Fibroblast of lung (primary cell): ENCODE measurements at regions not wholly inside any gene's neighbourhood (a gene's known extent, or its start where the extent isn't known, plus 50 kb on each side); places are given as distances from the start of the nearest gene placed in this dataset.

Experiments
- DNase-seq, 2 donors: peaks; one replicate each; pipeline versions ENCODE4 v3.0.0 to v3.0.0-alpha.2; 2010; ENCODE audit warnings: low read depth in 2 of 2
- H2AFZ ChIP-seq: 2 replicates; pipeline ENCODE4 v1.5.1; 2012; ENCODE audit warnings: low read length, control low read depth, inconsistent platforms
- H3K27ac ChIP-seq: 2 replicates; pipeline ENCODE4 v1.5.1; 2011; ENCODE audit warnings: low read length, control low read depth; ENCODE audit not compliant: insufficient read depth
- H3K27me3 ChIP-seq: 2 replicates; pipeline ENCODE4 v1.5.1; 2011; ENCODE audit warnings: mild to moderate bottlenecking, low read length; ENCODE audit not compliant: control insufficient read depth, insufficient read depth
- H3K36me3 ChIP-seq: 2 replicates; pipeline ENCODE4 v1.5.1; 2011; ENCODE audit warnings: low read length; ENCODE audit not compliant: control insufficient read depth, insufficient read depth
- H3K4me1 ChIP-seq: 2 replicates; pipeline ENCODE4 v1.5.1; 2011; ENCODE audit warnings: low read length; ENCODE audit not compliant: control insufficient read depth, insufficient read depth; ENCODE audit errors: extremely low read depth
- H3K4me2 ChIP-seq: 2 replicates; pipeline ENCODE4 v1.5.1; 2011; ENCODE audit warnings: low read length, control low read depth; ENCODE audit not compliant: insufficient read depth; ENCODE audit errors: extremely low read depth
- H3K4me3 ChIP-seq, 4 experiments: fragments of 200-600 bp in 1 of 4; sonication (generic) in 1 of 4; replicated peaks in 1 of 4; 2 replicates each; pipeline ENCODE4 v1.5.1; 2011 to 2016; ENCODE audit warnings: low read length in 4 of 4, low read depth in 3 of 4, mild to moderate bottlenecking in 3 of 4, control low read depth in 2 of 4, inconsistent platforms in 1 of 4, mixed read lengths in 1 of 4; ENCODE audit not compliant: insufficient read depth in 1 of 4; ENCODE audit errors: control extremely low read depth in 1 of 4
- H3K79me2 ChIP-seq: 2 replicates; pipeline ENCODE4 v1.5.1; 2012; ENCODE audit warnings: mild to moderate bottlenecking, low read length, inconsistent platforms; ENCODE audit not compliant: control insufficient read depth, insufficient read depth
- H3K9ac ChIP-seq: 2 replicates; pipeline ENCODE4 v1.5.1; 2011; ENCODE audit warnings: mild to moderate bottlenecking, low read length, control low read depth; ENCODE audit not compliant: insufficient read depth
- H3K9me3 ChIP-seq: 2 replicates; pipeline ENCODE4 v1.5.1; 2012; ENCODE audit warnings: low read depth, low read length; ENCODE audit not compliant: control insufficient read depth, insufficient read depth
- H4K20me1 ChIP-seq: 2 replicates; pipeline ENCODE4 v1.5.1; 2011; ENCODE audit warnings: low read length; ENCODE audit not compliant: control insufficient read depth, insufficient read depth; ENCODE audit errors: extremely low read depth
- EZH2 ChIP-seq: IDR thresholded peaks from 2 replicates; pipeline ENCODE4 v1.5.1; 2012; ENCODE audit warnings: low read length, control low read depth, mild to moderate bottlenecking; ENCODE audit errors: missing control alignments
- TF ChIP-seq, protein P1 (sequence below), 2 donors: IDR thresholded peaks in 1 of 2; conservative IDR thresholded peaks in 1 of 2; 1 replicate in 1 of 2; 2 replicates in 1 of 2; pipeline ENCODE4 v1.5.1; 2011 to 2012; ENCODE audit warnings: low read length in 2 of 2, control low read depth in 1 of 2, inconsistent platforms in 1 of 2, low read depth in 1 of 2, mild to moderate bottlenecking in 1 of 2

DNA sequence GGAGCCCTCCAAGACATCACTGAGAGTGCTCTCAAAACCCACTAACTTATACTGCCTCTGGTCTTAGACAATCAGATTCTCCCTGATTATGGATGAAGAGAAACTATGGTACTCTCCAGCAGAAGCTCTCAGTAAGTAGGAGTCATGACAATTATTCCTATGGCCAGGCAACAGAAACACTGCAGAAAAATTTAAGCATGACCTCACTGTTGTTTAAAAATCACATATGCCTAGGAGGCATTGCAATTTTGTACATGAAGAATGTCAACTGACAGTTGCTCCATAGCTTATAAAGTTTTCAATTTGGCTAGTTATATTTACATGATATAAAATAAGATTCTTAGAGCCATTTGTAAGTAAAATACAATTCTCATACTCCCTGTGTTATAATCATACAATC lies 105.9 kb upstream of the LSM8 start:
- Histone ChIP-seq H3K79me2 (no peaks in the 10 kb centered on the region), H3K27me3 (no peaks in the 10 kb centered on the region), H3K4me3 (no peak overlapping the region), H4K20me1 (no peaks in the 10 kb centered on the region), H3K9me3 (no peaks in the 10 kb centered on the region), H3K36me3 (no peaks in the 10 kb centered on the region), H3K27ac (no peak overlapping the region), H3K4me1 (no peaks in the 10 kb centered on the region), H3K9ac (no peak overlapping the region), H2AFZ (no peak overlapping the region), H3K4me2 (no peak overlapping the region)
- TF ChIP-seq EZH2: no peak
- TF ChIP-seq, protein P1, sequence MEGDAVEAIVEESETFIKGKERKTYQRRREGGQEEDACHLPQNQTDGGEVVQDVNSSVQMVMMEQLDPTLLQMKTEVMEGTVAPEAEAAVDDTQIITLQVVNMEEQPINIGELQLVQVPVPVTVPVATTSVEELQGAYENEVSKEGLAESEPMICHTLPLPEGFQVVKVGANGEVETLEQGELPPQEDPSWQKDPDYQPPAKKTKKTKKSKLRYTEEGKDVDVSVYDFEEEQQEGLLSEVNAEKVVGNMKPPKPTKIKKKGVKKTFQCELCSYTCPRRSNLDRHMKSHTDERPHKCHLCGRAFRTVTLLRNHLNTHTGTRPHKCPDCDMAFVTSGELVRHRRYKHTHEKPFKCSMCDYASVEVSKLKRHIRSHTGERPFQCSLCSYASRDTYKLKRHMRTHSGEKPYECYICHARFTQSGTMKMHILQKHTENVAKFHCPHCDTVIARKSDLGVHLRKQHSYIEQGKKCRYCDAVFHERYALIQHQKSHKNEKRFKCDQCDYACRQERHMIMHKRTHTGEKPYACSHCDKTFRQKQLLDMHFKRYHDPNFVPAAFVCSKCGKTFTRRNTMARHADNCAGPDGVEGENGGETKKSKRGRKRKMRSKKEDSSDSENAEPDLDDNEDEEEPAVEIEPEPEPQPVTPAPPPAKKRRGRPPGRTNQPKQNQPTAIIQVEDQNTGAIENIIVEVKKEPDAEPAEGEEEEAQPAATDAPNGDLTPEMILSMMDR (conservative IDR thresholded peaks at IDR 0.05 in 1 of 2, IDR thresholded peaks at IDR 0.05 in 1 of 2; ENCODE audit: low read depth in 1 of 2, low read length in 2 of 2): no peak
- no peak for DNase-seq

- Histone ChIP-seq H2AFZ (no peak overlapping the region), H3K27me3 (no peaks in the 10 kb centered on the region), H3K4me1 (no peaks in the 10 kb centered on the region), H3K9me3 (no peaks in the 10 kb centered on the region), H3K4me2 (no peak overlapping the region), H3K9ac (no peak overlapping the region), H4K20me1 (no peaks in the 10 kb centered on the region), H3K4me3 (no peak overlapping the region), H3K36me3 (no peaks in the 10 kb centered on the region), H3K27ac (no peak overlapping the region), H3K79me2 (no peaks in the 10 kb centered on the region)
- DNase-seq: peak; percentile 27 to 35
- TF ChIP-seq, protein P1 (conservative IDR thresholded peaks at IDR 0.05 in 1 of 2, IDR thresholded peaks at IDR 0.05 in 1 of 2; ENCODE audit: low read depth in 1 of 2, low read length in 2 of 2): no peak
These were observed 104.6 kb upstream of the LSM8 start for GRCh38 chr7:118079369-118079768.

- TF ChIP-seq, protein P1 (conservative IDR thresholded peaks at IDR 0.05 in 1 of 2, IDR thresholded peaks at IDR 0.05 in 1 of 2; ENCODE audit: low read depth in 1 of 2, low read length in 2 of 2): no peak
- TF ChIP-seq EZH2: no peak
- Histone ChIP-seq H3K9me3 (no peaks in the 10 kb centered on the region), H3K79me2 (no peaks in the 10 kb centered on the region), H2AFZ (no peak overlapping the region), H3K27me3 (no peaks in the 10 kb centered on the region), H3K4me2 (no peak overlapping the region), H3K9ac (no peak overlapping the region), H3K27ac (no peak overlapping the region), H3K36me3 (no peaks in the 10 kb centered on the region), H3K4me3 (no peak overlapping the region), H4K20me1 (no peaks in the 10 kb centered on the region), H3K4me1 (no peaks in the 10 kb centered on the region)
- DNase-seq: peak; percentile 68 to 85
These were observed 103.0 kb upstream of the LSM8 start for GRCh38 chr7:118080947-118081346.
